ENCODE measurements at regions not wholly inside any gene's neighbourhood (a gene's known extent, or its start where the extent isn't known, plus 50 kb on each side); places are given as distances from the start of the nearest gene placed in this dataset.

DNA sequence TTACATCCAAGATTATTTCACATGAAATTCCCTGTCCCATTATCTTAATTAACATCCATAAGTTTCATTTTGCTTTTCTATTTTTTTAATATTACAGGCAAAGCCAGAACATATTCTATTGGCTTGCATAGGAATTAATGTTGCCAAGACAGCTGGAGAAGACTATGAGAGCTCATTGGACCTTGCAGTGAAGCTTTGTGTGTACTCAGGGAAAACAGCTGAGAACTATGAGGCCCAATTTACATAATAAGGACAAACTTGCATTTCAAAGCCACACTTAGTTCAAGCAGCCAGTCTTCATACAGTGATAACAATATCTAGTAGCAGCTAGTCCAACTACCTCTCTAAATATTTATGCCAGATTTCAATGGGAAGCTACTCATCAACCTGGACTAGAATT lies 134.4 kb downstream of the DDX53 start:
- no peak overlapping the region for H3K27ac ChIP-seq
- ChIA-PET CTCF (no interaction called here), POLR2A (ENCODE audit: low non-redundant PET) (no interaction called here)
- no peak for DNase-seq (ENCODE audit: low spot score)
- TF ChIP-seq, protein P1, sequence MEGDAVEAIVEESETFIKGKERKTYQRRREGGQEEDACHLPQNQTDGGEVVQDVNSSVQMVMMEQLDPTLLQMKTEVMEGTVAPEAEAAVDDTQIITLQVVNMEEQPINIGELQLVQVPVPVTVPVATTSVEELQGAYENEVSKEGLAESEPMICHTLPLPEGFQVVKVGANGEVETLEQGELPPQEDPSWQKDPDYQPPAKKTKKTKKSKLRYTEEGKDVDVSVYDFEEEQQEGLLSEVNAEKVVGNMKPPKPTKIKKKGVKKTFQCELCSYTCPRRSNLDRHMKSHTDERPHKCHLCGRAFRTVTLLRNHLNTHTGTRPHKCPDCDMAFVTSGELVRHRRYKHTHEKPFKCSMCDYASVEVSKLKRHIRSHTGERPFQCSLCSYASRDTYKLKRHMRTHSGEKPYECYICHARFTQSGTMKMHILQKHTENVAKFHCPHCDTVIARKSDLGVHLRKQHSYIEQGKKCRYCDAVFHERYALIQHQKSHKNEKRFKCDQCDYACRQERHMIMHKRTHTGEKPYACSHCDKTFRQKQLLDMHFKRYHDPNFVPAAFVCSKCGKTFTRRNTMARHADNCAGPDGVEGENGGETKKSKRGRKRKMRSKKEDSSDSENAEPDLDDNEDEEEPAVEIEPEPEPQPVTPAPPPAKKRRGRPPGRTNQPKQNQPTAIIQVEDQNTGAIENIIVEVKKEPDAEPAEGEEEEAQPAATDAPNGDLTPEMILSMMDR (conservative IDR thresholded peaks at IDR 0.05; ENCODE audit: low read depth), result no peak

DNA sequence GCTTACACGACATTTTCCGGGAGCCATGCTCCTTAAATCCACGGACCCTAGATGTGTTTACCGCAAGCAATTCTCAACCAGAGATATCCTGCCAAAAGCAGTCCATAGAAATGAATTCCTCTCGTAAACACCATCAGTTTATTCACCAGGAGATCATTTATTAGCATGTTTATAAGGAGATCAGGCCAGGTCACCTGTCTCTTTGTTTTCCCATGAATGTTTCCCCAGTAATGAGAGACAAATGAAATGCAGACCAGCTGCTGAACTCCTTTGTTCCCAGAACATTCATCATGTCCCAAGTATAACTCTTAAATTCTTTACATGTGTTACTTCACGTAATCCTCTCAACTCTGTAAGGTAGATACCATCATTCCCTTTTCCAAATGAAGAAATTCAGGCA lies 137.1 kb downstream of the DDX53 start:
- POLR2A ChIA-PET (ENCODE audit: low non-redundant PET), result no interaction called here

DNA sequence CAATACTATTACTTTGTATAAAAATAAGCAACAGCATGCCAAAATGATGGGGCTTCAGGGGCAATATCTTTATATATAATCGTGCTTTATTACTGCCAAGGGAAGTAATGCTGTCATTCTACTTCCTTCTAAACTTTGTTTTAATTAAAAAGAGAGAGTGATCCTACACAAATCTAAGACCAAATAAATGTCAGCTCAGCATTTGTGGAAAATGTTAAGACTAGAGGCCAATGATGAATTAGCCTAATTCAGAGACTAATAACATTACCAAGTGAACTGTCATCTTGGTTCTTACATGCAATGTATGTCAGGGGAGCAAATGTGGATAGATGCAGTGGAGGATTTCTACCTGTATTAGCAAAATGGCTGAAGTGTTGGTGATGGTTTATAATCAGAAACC lies 166.4 kb upstream of the PTCHD1 start:
- no peak for DNase-seq (ENCODE audit: low spot score)
- TF ChIP-seq, protein P1 (conservative IDR thresholded peaks at IDR 0.05; ENCODE audit: low read depth), result no peak
- CTCF ChIA-PET, result no interaction called here
- POLR2A ChIA-PET (ENCODE audit: low non-redundant PET), result no interaction called here
- no peak overlapping the region for H3K27ac ChIP-seq

More for the DNA sequence above, 137.1 kb downstream of the DDX53 start:
- no peak for DNase-seq (ENCODE audit: low spot score)
- no peak overlapping the region for H3K27ac ChIP-seq
- CTCF ChIA-PET, result no interaction called here
- TF ChIP-seq, protein P1 (conservative IDR thresholded peaks at IDR 0.05; ENCODE audit: low read depth), result no peak

DNA sequence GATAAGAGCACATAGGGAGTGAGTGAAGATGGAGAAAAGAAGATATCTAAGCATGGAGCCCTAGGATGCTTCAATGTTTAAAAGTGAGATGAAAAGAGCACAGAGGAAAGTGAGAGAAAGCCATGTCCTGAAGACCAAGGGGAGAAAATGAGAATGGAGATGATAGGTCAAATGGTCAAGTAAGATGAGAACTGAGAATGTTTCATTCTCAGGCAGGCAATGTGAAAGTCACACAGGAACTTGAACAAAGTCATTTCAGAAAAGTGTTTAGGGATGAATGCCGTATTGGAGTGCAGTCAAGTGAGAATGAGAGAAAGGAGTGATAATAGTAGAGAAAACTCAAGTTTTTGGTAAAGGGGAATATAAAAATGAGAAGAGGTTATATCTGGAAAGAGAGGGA lies 148.7 kb upstream of the PTCHD1 start:
- CTCF ChIA-PET, result no interaction called here
- TF ChIP-seq, protein P1 (conservative IDR thresholded peaks at IDR 0.05; ENCODE audit: low read depth), result no peak
- H3K27ac ChIP-seq, result no peak overlapping the region
- POLR2A ChIA-PET (ENCODE audit: low non-redundant PET), result no interaction called here
- DNase-seq (ENCODE audit: low spot score), result no peak

DNA sequence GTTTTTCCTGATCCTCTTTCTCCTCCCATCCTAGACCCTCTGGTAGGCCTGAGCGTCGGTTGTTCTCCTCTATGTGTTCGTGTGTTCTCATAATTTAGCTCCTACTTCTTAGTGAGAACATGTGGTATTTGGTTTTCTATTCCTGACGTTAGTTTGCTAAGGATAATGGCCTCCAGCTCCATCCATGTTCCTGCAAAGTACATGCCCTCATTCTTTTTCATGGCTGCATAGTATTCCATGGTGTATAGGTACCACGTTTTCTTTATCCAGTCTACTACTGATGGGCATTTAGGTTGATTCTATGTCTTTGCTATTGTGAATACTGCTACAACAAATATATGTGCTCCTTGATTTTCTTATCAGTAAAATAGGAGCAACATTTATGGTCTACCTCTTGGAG lies 146.8 kb upstream of the PTCHD1 start:
- DNase-seq (ENCODE audit: low spot score), result no peak
- TF ChIP-seq, protein P1 (conservative IDR thresholded peaks at IDR 0.05; ENCODE audit: low read depth), result no peak
- H3K27ac ChIP-seq, result no peak overlapping the region
- ChIA-PET POLR2A (ENCODE audit: low non-redundant PET) (no interaction called here), CTCF (interaction anchor here (0.6 to 0.7 kb wide), 2 partner anchors 111 to 454 kb away, joined by 3 read pairs; no protein-coding TSS in a partner anchor)

DNA sequence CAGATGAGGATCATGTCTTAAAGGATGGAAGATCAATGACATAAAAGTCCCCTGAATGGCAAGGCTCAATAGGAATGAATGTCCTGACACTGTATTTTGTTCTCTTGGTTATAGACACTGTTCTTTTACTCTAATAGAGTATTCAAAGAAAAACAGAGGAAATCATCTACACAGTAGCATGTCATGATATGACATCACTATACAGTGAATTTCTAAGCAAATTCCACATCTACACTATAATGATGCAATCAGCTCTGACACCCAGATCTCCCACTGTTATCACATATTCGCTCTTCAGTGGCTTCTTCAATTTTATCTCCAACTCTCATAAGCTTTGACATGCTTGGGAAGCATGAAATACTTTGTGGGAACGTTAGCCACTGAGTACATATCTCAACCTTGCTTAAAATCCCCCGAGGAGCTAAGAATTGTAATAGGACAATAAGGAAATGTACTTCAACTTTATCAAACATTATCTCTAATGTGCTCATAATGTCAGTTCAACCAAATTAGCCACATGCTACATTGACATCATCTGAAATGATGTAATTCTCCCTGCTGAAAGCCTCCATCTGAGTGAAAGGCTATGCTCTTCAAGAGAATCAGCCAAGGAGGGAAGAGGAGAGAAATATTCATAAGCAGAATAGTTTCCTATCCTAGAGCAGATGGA lies 139.6 kb upstream of the PTCHD1 start:
- TF ChIP-seq, protein P1 (conservative IDR thresholded peaks at IDR 0.05; ENCODE audit: low read depth), result no peak
- DNase-seq (ENCODE audit: low spot score), result no peak
- CTCF ChIA-PET, result no interaction called here
- H3K27ac ChIP-seq, result no peak overlapping the region
- POLR2A ChIA-PET (ENCODE audit: low non-redundant PET), result no interaction called here

Data from RWPE1 (cell line).